GM19468 (cell line): ENCODE measurements at regions not wholly inside any gene's neighbourhood (a gene's known extent, or its start where the extent isn't known, plus 50 kb on each side); places are given as distances from the start of the nearest gene placed in this dataset.

Source experiments
- ATAC-seq: cut with Tn5 transposase; IDR thresholded peaks from one replicate; pipeline ENCODE4 v1.9.1; 2021; ENCODE audit warnings: mild to moderate bottlenecking, moderate library complexity, moderate number of reproducible peaks; ENCODE audit not compliant: unreplicated experiment; ENCODE audit errors: extremely low read depth

GRCh38 chr6:138605958-138606357 is 106.7 kb upstream of the NHSL1 start:
- ATAC-seq = no peak

- no peak for ATAC-seq
Observed at GRCh38 chr6:138607478-138608433, 108.5 kb upstream of the NHSL1 start.

- no peak for ATAC-seq
Observed at GRCh38 chr6:138608896-138609295, 109.6 kb upstream of the NHSL1 start.

- ATAC-seq = no peak
Observed at GRCh38 chr6:138609801-138610430, 110.6 kb upstream of the NHSL1 start.

GRCh38 chr6:138610816-138611215 is 111.5 kb upstream of the NHSL1 start:
- no peak for ATAC-seq

GRCh38 chr6:138614151-138614550 is 114.9 kb upstream of the NHSL1 start:
- no peak for ATAC-seq

GRCh38 chr6:138618168-138618567 is 118.9 kb upstream of the NHSL1 start:
- no peak for ATAC-seq

GRCh38 chr6:138620630-138621029 is 121.3 kb upstream of the NHSL1 start:
- ATAC-seq = no peak

GRCh38 chr6:138622967-138623366 is 123.7 kb upstream of the NHSL1 start:
- ATAC-seq = no peak

GRCh38 chr6:138631566-138631965 is 132.3 kb upstream of the NHSL1 start:
- ATAC-seq = no peak

- no peak for ATAC-seq
Observed at GRCh38 chr6:138637822-138638221, 135.7 kb upstream of the CCDC28A start.

GRCh38 chr6:138638604-138639003 is 135.0 kb upstream of the CCDC28A start:
- no peak for ATAC-seq

GRCh38 chr6:138640028-138640427 is 133.5 kb upstream of the CCDC28A start:
- no peak for ATAC-seq

- ATAC-seq = no peak
Observed at GRCh38 chr6:138643210-138643609, 130.4 kb upstream of the CCDC28A start.

- no peak for ATAC-seq
Observed at GRCh38 chr6:138645976-138646640, 127.5 kb upstream of the CCDC28A start.

GRCh38 chr6:138647006-138647405 is 126.6 kb upstream of the CCDC28A start:
- ATAC-seq = no peak

- ATAC-seq = no peak
Observed at GRCh38 chr6:138648127-138648526, 125.4 kb upstream of the CCDC28A start.

GRCh38 chr6:138651491-138651890 is 122.1 kb upstream of the CCDC28A start:
- ATAC-seq = no peak

GRCh38 chr6:138652824-138653223 is 120.7 kb upstream of the CCDC28A start:
- no peak for ATAC-seq

GRCh38 chr6:138653435-138653834 is 120.1 kb upstream of the CCDC28A start:
- no peak for ATAC-seq
